Large intestine (tissue), 3 donors: ENCODE measurements at regions not wholly inside any gene's neighbourhood (a gene's known extent, or its start where the extent isn't known, plus 50 kb on each side); places are given as distances from the start of the nearest gene placed in this dataset.

ENCODE experiments used
- DNase-seq, 2 donors: peaks; one replicate each; pipeline versions ENCODE4 v3.0.0 to v3.0.0-alpha.2; 2013
- H3K27ac ChIP-seq: one replicate; pipeline ENCODE4 v1.5.1; 2013; ENCODE audit warnings: low read length
- H3K27me3 ChIP-seq: 2 replicates; pipeline ENCODE4 v1.6.1; 2013; ENCODE audit warnings: low read length; ENCODE audit not compliant: control insufficient read depth, insufficient read depth
- H3K36me3 ChIP-seq: 2 replicates; pipeline ENCODE4 v1.6.1; 2013; ENCODE audit warnings: low read length; ENCODE audit not compliant: control insufficient read depth, insufficient read depth
- H3K4me1 ChIP-seq: one replicate; pipeline ENCODE4 v1.6.1; 2013; ENCODE audit warnings: low read length; ENCODE audit not compliant: control insufficient read depth, insufficient read depth
- H3K4me3 ChIP-seq: one replicate; pipeline ENCODE4 v1.5.1; 2013; ENCODE audit warnings: low read length
- H3K9me3 ChIP-seq: one replicate; pipeline ENCODE4 v1.6.1; 2013; ENCODE audit warnings: mild to moderate bottlenecking, low read depth, low read length, moderate library complexity; ENCODE audit not compliant: control insufficient read depth
- WGBS: methylation state at CpG from one replicate; pipeline ENCODE4 v1.1.5; 2013; ENCODE audit warnings: low lambda C conversion rate; ENCODE audit not compliant: insufficient coverage; 5-methylcytosine and 5-hydroxymethylcytosine counted together

- Histone ChIP-seq H3K27ac (peak overlapping the region; percentile 49), H3K4me3 (no peak overlapping the region), H3K27me3 (peaks cover 12% of the 10 kb centered on the region), H3K4me1 (peaks cover 33% of the 10 kb centered on the region), H3K9me3 (peaks cover 3% of the 10 kb centered on the region), H3K36me3 (no peaks in the 10 kb centered on the region)
- WGBS, result no CpG with 5 or more reads among the region's 6 CpGs
- DNase-seq, result peak; percentile 33 to 76
Observed at GRCh38 chr7:131948434-131949053, 392.1 kb upstream of the PODXL start.

- WGBS, result no CpG with 5 or more reads among the region's 1 CpG
- peaks cover 17% of the 10 kb centered on the region for H3K27me3 ChIP-seq
- no peak for DNase-seq
- no peak overlapping the region for H3K4me3 ChIP-seq
- no peak overlapping the region for H3K27ac ChIP-seq
- H3K9me3 ChIP-seq, result peaks cover 3% of the 10 kb centered on the region
- H3K4me1 ChIP-seq, result peaks cover 33% of the 10 kb centered on the region
- no peaks in the 10 kb centered on the region for H3K36me3 ChIP-seq
Observed at GRCh38 chr7:131947661-131948060, 391.2 kb upstream of the PODXL start.

- Histone ChIP-seq H3K36me3 (no peaks in the 10 kb centered on the region), H3K9me3 (no peaks in the 10 kb centered on the region), H3K27me3 (peaks cover 17% of the 10 kb centered on the region), H3K27ac (no peak overlapping the region), H3K4me1 (peaks cover 33% of the 10 kb centered on the region), H3K4me3 (no peak overlapping the region)
- DNase-seq, result peak; percentile 66 to 80
- no CpG with 5 or more reads among the region's 14 CpGs for WGBS
Observed at GRCh38 chr7:131945957-131946544, 389.6 kb upstream of the PODXL start.

GRCh38 chr7:131945313-131945911 is 389.0 kb upstream of the PODXL start:
- H3K4me3 ChIP-seq, result peak overlapping the region; percentile 17
- DNase-seq, result peak; percentile 33 to 53
- H3K27me3 ChIP-seq, result peaks cover 17% of the 10 kb centered on the region
- H3K27ac ChIP-seq, result no peak overlapping the region
- H3K36me3 ChIP-seq, result no peaks in the 10 kb centered on the region
- H3K4me1 ChIP-seq, result peaks cover 33% of the 10 kb centered on the region
- no peaks in the 10 kb centered on the region for H3K9me3 ChIP-seq
- no CpG with 5 or more reads among the region's 39 CpGs for WGBS

- Histone ChIP-seq H3K27me3 (peaks cover 17% of the 10 kb centered on the region), H3K4me1 (peaks cover 32% of the 10 kb centered on the region), H3K36me3 (no peaks in the 10 kb centered on the region), H3K9me3 (no peaks in the 10 kb centered on the region), H3K27ac (no peak overlapping the region), H3K4me3 (no peak overlapping the region)
- no peak for DNase-seq
- WGBS, result no CpG with 5 or more reads among the region's 8 CpGs
Observed at GRCh38 chr7:131944556-131945069, 388.2 kb upstream of the PODXL start.

GRCh38 chr7:131943646-131944045 is 387.2 kb upstream of the PODXL start:
- no peaks in the 10 kb centered on the region for H3K36me3 ChIP-seq
- no peaks in the 10 kb centered on the region for H3K9me3 ChIP-seq
- peaks cover 17% of the 10 kb centered on the region for H3K27me3 ChIP-seq
- 83% methylated on average over 1 of the region's 7 CpGs for WGBS
- peaks cover 25% of the 10 kb centered on the region for H3K4me1 ChIP-seq
- no peak for DNase-seq
- no peak overlapping the region for H3K4me3 ChIP-seq
- H3K27ac ChIP-seq, result no peak overlapping the region

GRCh38 chr7:131943211-131943610 is 386.8 kb upstream of the PODXL start:
- Histone ChIP-seq H3K4me3 (no peak overlapping the region), H3K27me3 (peaks cover 17% of the 10 kb centered on the region), H3K9me3 (no peaks in the 10 kb centered on the region), H3K4me1 (peaks cover 21% of the 10 kb centered on the region), H3K27ac (no peak overlapping the region), H3K36me3 (no peaks in the 10 kb centered on the region)
- WGBS, result no CpG with 5 or more reads among the region's 4 CpGs
- no peak for DNase-seq

GRCh38 chr7:131942287-131943150 is 386.1 kb upstream of the PODXL start:
- Histone ChIP-seq H3K36me3 (no peaks in the 10 kb centered on the region), H3K4me3 (no peak overlapping the region), H3K27ac (no peak overlapping the region), H3K9me3 (no peaks in the 10 kb centered on the region), H3K27me3 (peaks cover 17% of the 10 kb centered on the region), H3K4me1 (peaks cover 15% of the 10 kb centered on the region)
- DNase-seq, result no peak
- 80% methylated on average over 2 of the region's 11 CpGs for WGBS

- no CpG with 5 or more reads among the region's 1 CpG for WGBS
- Histone ChIP-seq H3K9me3 (no peaks in the 10 kb centered on the region), H3K27ac (no peak overlapping the region), H3K27me3 (peaks cover 17% of the 10 kb centered on the region), H3K4me1 (peaks cover 9% of the 10 kb centered on the region), H3K4me3 (no peak overlapping the region), H3K36me3 (no peaks in the 10 kb centered on the region)
- no peak for DNase-seq
Observed at GRCh38 chr7:131941291-131941690, 384.9 kb upstream of the PODXL start.

- DNase-seq, result no peak
Observed at GRCh38 chr7:131940621-131941165, 384.3 kb upstream of the PODXL start.

More at GRCh38 chr7:131940621-131941165, 384.3 kb upstream of the PODXL start:
- Histone ChIP-seq H3K27ac (no peak overlapping the region), H3K4me1 (peaks cover 3% of the 10 kb centered on the region), H3K9me3 (no peaks in the 10 kb centered on the region), H3K27me3 (peaks cover 17% of the 10 kb centered on the region), H3K36me3 (no peaks in the 10 kb centered on the region), H3K4me3 (no peak overlapping the region)
- WGBS, result 100% methylated on average over 1 of the region's 4 CpGs
